GM12873 (cell line): ENCODE measurements at regions not wholly inside any gene's neighbourhood (a gene's known extent, or its start where the extent isn't known, plus 50 kb on each side); places are given as distances from the start of the nearest gene placed in this dataset.

Experiments used
- CTCF ChIP-seq: IDR thresholded peaks from 2 replicates; pipeline ENCODE4 v1.5.1; 2012; ENCODE audit warnings: low read depth, mild to moderate bottlenecking, moderate library complexity, low read length, control low read depth; ENCODE audit not compliant: insufficient read depth; ENCODE audit errors: missing control alignments

- no peak for TF ChIP-seq CTCF
These were observed 150.0 kb upstream of the NEBL start for GRCh38 chr10:21047096-21047495.

- TF ChIP-seq CTCF: no peak
These were observed 145.9 kb upstream of the NEBL start for GRCh38 chr10:21043044-21043443.

GRCh38 chr10:21042536-21042935, 145.4 kb upstream of the NEBL start:
- TF ChIP-seq CTCF: no peak

GRCh38 chr10:21041763-21042458, 144.8 kb upstream of the NEBL start:
- no peak for TF ChIP-seq CTCF

GRCh38 chr10:21039721-21040120, 142.6 kb upstream of the NEBL start:
- TF ChIP-seq CTCF: no peak

- TF ChIP-seq CTCF: no peak
These were observed 139.6 kb upstream of the NEBL start for GRCh38 chr10:21036757-21037156.

GRCh38 chr10:21034241-21034640, 137.1 kb upstream of the NEBL start:
- TF ChIP-seq CTCF: no peak
